HG02798 (cell line): ENCODE measurements at regions not wholly inside any gene's neighbourhood (a gene's known extent, or its start where the extent isn't known, plus 50 kb on each side); places are given as distances from the start of the nearest gene placed in this dataset.
"Not testable (repeated sequence)": the region's sequence is repeated elsewhere in the genome, so short reads cannot be mapped to it uniquely, and the experiment has no call there.

Source experiments
- ATAC-seq: cut with Tn5 transposase; IDR thresholded peaks from one replicate; pipeline ENCODE4 v1.9.1; 2021; ENCODE audit warnings: mild to moderate bottlenecking; ENCODE audit not compliant: unreplicated experiment, poor library complexity

- no peak for ATAC-seq
Observed at GRCh38 chr10:131831561-131831960, 69.2 kb upstream of the PPP2R2D start.

- no peak for ATAC-seq
Observed at GRCh38 chr10:131832056-131832685, 68.6 kb upstream of the PPP2R2D start.

- ATAC-seq = no peak
Observed at GRCh38 chr10:131833013-131833412, 67.8 kb upstream of the PPP2R2D start.

DNA sequence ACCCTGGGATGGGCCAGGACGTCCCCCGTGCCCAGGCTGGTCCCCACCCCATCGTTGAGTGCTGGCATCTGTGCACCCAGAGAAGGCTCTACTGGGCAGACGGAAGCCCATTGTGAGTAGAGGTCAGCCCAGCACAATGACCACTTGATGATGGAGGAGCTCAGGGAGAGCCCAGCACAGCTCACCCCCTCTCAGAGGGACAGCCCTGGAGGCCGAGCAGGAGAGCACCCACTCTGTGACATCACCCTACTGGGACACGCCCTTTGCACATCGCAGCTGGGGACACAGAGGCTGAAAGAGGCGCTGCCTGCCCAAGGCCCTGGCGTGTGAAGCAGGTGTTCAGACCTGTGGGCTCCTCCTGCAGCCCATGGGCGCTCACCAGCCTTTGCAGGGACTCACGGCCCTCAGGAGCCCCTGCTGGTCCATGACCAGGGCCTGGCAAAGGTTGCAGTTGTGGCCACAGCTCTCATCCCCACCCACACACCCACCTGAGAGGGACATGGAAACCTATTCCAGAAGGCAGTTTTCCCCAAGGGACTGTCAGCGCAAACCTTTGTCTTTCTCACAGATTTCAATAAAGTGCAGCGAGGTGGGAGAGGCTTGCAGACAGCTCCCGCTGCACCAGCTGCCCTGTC lies 67.2 kb upstream of the PPP2R2D start:
- ATAC-seq = no peak

- no peak for ATAC-seq
Observed at GRCh38 chr10:131834152-131834810, 66.5 kb upstream of the PPP2R2D start.

GRCh38 chr10:131838966-131839742 lies 61.7 kb upstream of the PPP2R2D start:
- ATAC-seq = no peak

DNA sequence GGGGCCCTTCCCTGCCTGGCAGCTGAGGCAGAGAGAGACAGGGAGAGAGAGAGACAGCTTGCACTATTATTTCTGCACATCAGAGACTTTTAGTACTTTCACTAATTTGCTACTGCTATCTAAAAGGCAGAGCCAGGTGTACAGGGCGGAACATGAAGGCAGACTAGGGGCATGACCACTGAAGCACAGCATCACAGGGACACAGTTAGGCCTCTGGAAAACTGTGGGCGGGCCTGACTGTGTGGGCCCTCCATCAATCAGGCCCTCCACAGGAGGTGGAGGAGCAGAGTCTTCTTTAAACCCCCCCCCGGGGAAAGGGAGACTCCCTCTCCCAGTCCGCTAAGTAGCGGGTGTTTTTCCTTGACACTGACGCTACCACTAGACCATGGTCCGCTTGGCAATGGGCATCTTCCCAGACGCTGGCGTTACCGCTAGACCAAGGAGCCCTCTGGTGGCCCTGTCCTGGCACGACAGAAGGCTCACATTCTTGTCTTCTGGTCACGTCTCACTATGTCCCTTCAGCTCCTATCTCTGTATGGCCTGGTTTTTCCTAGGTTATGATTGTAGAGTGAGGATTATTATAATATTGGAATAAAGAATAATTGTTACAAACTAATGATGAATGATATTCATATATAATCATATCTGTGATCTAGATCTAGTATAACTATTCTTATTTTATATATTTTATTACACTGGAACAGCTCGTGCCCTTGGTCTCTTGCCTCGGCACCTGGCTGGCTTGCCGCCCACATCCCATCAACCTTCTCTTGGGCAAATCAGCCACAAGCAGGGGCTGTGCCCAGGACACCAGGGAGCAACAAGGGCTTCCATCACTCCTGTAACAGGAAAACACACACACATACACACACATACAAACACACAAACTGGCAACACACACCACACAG lies 60.7 kb upstream of the PPP2R2D start:
- ATAC-seq = not testable (repeated sequence)

GRCh38 chr10:131840788-131841118 lies 60.1 kb upstream of the PPP2R2D start:
- no peak for ATAC-seq

GRCh38 chr10:131841131-131841660 lies 59.6 kb upstream of the PPP2R2D start:
- ATAC-seq = no peak

DNA sequence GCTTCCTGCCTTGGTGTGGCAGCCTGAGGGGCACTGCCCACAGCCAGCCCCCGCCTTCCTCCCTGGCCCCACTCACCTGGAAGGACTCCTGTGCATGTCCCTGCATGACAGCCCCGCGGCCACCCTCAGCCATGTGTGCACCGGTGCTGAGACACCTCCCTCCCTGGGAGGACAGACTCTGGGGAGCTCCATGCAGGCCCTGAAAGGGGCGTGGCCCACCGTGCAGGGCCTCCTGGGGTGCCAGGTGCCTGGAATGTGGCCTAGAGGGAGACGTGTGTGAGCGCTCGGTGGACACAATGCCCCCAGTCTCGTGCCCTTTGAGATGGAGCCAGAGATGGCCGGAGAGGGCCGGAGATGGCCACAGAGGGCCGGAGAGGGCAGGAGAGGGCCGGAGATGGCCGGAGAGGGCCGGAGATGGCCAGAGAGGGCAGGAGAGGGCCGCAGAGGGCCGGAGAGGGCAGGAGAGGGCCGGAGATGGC lies 59.1 kb upstream of the PPP2R2D start:
- no peak for ATAC-seq

GRCh38 chr10:131842351-131843088 lies 58.3 kb upstream of the PPP2R2D start:
- no peak for ATAC-seq

DNA sequence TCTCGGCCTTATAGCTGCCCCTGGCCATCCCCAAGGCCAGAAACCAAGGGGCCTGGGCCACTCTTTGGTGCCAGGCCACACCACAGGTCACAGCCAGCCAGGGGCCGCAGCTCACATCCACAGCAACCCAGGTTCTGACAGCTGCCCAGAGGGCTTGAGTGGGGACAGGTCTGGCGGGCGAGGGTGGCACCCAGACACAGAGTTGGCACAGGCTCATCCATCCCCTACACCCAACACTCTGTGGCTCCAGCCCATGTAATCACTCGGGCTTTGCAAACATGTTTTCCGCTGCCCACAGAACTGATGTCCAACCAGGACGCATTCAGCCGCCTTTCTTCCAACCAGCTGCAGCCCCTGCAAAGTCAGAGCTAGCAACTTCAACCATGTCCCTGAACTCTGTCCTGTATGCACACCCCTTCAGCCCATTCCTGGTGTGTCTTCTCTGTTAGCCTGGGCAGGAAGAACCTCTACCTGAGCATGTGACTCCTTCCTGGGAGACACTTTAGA lies 57.7 kb upstream of the PPP2R2D start:
- no peak for ATAC-seq

- ATAC-seq = no peak
Observed at GRCh38 chr10:131843881-131844284, 56.9 kb upstream of the PPP2R2D start.

DNA sequence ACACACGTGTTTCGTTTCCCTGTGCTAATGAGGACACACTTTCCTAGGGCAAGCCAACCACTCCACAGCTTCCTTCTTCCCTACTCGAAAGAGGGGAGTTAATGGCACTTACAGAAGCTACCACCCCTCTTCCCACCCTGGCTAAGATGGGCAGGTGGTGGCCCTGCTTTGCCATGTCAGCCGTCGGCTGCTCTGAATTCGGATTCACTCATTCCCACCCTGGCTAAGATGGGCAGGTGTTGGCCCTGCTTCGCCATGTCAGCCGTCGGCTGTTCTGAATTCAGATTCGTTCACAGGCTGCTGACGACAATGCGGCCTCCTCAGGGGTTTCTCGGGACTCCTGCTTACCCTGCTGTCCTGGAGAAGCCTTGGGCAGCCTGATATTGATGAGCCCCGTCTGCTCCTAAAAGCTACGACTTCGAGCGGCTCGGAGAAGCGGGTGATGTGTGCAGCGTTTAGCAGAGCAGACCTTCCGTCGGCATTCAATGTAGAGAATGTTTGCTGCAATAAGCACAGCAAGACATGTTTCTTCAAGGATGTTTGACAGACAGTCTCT lies 56.2 kb upstream of the PPP2R2D start:
- ATAC-seq = no peak

DNA sequence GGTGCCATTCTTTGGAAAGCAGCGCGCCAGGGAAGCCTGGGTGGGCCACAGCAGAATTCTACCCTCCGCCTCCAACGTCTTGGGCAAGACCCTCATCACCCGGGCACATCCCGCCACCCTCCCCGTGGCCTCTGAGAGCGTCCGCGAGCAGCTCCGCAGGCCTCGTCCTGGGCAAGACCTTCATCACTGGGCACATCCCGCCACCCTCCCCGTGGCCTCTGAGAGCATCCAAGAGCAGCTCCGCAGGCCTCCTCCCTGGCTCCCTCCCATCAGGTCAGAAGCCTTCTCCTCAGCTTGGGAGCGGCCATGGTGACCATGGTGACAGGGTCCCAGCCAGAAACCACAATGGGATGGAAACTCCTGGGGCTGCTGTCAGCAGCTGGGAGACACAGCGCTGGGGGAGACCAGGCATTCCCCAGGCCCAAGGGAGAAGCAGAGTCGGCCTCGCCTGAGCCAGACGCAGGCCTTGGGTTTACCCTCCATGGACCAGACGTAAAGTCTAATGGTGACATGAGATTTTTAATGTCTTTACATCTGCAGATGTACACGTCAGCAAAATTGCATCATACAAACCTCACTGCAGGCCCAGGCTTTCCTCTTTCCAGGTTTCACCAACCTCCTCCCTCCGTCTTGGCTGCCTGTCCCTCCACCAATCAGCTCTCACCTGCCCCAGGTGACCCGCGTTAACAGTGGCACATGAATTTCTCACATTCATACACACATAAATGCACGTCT lies 55.1 kb upstream of the PPP2R2D start:
- no peak for ATAC-seq

GRCh38 chr10:131846240-131847101 lies 54.3 kb upstream of the PPP2R2D start:
- no peak for ATAC-seq

- no peak for ATAC-seq
Observed at GRCh38 chr10:131847241-131847783, 53.5 kb upstream of the PPP2R2D start.
